ENCODE measurements at regions not wholly inside any gene's neighbourhood (a gene's known extent, or its start where the extent isn't known, plus 50 kb on each side); places are given as distances from the start of the nearest gene placed in this dataset.
"Not testable (repeated sequence)": the region's sequence is repeated elsewhere in the genome, so short reads cannot be mapped to it uniquely, and the experiment has no call there.

DNA sequence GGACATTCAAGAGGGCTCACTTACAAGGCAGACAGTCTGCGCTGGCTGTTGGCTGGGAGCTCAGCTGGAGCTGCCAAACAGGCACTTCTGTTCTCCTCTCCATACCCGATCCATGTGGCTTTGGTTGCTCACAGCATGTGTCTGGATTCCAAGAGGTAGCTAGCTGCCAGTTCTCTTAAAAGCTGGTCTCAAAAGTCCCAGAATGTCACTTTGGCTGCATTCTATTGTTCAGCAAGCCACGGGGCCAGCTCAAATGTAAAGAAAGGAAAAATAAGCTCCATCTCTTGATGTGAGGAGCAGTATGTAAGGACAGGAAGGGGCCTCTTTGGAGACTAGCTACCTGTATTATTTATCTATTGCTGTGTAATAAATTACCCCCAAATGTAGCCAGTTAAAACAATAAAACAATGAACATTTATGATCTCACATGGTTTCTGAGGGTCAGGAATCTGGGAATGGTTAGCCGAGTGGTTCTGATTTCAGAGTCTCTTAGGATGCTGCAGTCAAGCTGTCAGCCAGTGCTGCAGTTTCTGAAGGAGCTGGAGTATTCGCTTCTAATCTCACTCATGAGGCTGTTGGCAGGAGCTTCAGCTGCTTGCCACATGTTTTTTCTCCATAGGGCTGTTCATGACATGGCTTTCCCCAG, 112.7 kb upstream of the CLINT1 start:
- DNase-seq (ENCODE audit: low spot score): no peak

- not testable (repeated sequence) for DNase-seq (ENCODE audit: low spot score)
Observed at GRCh38 chr5:157968570-157968969, 109.6 kb upstream of the CLINT1 start.

DNA sequence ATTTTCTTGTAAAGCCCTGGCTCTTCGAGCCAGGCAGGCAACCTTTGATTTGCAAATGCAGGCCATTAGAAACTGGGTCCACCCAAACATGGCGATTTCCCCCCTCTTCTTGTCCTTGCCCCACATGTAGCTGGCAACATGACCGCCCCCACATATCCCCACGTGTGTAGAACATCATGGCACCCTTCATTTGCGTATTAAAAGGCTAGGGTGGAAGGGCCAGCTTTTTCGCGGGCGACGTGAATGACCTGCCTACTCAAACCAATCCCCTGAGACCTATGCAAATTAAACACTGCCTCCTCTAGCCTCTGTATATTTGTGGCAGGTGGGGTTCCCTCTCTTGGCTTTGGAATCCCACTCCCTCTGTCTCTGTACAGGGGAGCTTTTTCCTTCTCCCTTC, 107.0 kb upstream of the CLINT1 start:
- no peak for DNase-seq (ENCODE audit: low spot score)

GRCh38 chr5:157965040-157965678, 106.2 kb upstream of the CLINT1 start:
- no peak for DNase-seq (ENCODE audit: low spot score)

DNA sequence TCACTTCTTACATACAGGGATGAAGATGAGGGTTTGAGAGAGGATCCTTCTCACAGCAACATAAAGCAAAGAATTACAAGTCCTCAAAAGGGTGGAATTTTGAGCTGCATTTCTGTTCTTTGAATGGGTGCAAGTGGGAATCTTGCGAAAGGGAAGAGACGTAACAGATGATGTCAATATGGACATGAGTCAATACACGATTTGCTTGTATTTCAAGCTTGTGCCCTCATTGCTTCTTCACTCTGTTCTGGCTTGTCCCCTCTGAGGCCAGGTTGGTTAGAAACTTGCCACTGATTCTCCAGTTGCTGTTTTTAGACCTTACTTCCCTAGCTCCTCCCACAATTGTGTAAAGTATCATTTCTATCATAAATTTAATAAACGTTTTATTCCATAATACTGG, 104.8 kb upstream of the CLINT1 start:
- DNase-seq (ENCODE audit: low spot score): no peak

GRCh38 chr5:157963244-157963643, 104.3 kb upstream of the CLINT1 start:
- DNase-seq (ENCODE audit: low spot score): no peak

- not testable (repeated sequence) for DNase-seq (ENCODE audit: low spot score)
Observed at GRCh38 chr5:157962686-157963085, 103.7 kb upstream of the CLINT1 start.

GRCh38 chr5:157961896-157962590, 103.1 kb upstream of the CLINT1 start:
- no peak for DNase-seq (ENCODE audit: low spot score)

GRCh38 chr5:157961176-157961575, 102.2 kb upstream of the CLINT1 start:
- DNase-seq (ENCODE audit: low spot score): no peak

DNA sequence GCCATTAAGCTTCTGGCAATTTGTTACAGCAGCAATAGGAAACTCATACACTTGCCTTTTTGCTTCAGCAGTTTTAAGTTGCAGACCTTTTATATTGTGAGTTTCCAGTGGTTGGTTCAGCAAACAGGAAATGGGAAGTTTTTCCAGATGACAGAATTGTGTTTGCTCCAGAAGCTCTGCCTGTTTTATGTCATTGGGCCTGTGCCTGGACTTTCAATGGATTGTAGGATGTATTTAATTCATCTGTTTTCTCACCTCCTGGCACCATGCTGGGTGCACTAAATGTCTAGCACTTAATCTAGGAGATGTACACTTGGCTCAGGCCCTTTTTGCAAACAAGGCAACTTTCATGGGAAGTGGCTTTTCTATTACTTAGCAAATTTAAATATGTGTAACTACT, 100.4 kb upstream of the CLINT1 start:
- DNase-seq (ENCODE audit: low spot score): no peak

- DNase-seq (ENCODE audit: low spot score): no peak
Observed at GRCh38 chr5:157956271-157956885, 97.4 kb upstream of the CLINT1 start.

GRCh38 chr5:157955541-157956172, 96.7 kb upstream of the CLINT1 start:
- DNase-seq (ENCODE audit: low spot score): no peak

GRCh38 chr5:157952374-157952685, 93.4 kb upstream of the CLINT1 start:
- DNase-seq (ENCODE audit: low spot score): no peak

DNA sequence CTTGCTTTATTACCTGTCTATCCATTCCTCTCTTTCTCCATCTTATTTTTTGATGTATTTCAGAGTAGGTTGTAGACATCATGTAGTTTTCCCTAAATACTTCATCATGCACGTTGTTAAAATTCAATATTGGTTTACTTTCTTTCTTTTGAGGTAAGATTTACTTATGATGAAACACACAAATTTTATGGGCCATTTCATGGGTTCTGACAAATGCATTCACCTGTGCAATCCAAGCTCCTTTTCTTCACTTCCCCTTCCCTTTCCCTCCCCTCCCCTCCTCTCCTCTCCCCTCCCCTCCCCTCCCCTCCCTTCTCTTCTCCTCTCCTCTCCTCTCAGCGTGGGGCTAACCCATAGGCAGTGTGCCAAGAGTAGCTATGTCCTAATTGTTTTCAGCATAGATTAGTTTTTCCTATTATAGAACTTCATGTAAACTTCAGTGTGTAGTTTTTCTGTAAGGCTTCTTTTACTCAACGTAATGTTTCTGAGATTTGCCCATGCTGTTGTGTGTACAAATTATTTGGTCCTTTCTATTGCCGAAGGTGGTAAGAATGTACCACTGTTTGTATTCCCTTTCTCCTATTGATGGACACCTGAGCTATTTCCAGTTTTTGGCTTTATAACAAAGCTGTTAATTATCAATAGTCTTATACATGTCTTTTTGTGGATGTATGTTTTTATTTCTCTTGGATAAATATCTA, 92.9 kb upstream of the CLINT1 start:
- no peak for DNase-seq (ENCODE audit: low spot score)

DNA sequence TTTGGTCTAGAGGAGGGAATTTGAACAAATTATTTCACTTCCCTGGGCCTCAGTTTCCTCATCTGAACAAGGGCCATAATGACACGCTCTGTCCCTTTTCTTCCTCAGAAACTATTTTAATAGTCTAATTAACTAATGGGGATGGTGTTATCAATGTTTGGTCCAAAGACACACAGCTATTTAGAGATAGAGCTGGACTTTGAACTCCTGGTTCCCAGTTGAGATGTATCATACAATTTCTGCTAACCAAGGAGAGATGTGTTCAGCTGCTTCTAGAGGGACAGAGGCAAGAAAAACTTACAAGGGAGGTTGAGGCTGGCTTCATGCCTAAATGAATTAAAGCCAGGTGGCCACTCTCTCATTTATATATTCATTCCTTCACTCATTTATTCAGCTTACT, 90.6 kb upstream of the CLINT1 start:
- no peak for DNase-seq (ENCODE audit: low spot score)

- DNase-seq (ENCODE audit: low spot score): peak; percentile 90
Observed at GRCh38 chr5:157948738-157949410, 89.9 kb upstream of the CLINT1 start.

DNA sequence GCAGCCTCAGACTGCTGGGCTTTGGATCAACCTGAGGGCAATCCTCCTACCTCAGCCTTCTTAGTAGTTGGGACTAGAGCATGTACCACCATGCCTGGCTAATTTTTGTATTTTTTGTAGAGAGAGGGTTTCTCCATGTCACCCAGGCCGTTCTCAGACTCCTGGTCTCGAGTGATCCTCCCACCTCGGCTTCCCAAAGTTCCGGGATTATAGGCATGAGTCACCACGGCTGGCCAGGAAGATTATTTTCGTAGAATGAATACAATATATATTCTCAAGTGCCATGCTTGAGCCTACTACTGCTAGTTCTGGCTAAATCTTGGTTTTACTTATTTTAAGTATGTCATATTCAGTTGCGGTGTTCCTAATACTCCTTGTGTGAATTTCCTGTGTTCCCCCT, 88.2 kb upstream of the CLINT1 start:
- DNase-seq (ENCODE audit: low spot score): no peak

DNA sequence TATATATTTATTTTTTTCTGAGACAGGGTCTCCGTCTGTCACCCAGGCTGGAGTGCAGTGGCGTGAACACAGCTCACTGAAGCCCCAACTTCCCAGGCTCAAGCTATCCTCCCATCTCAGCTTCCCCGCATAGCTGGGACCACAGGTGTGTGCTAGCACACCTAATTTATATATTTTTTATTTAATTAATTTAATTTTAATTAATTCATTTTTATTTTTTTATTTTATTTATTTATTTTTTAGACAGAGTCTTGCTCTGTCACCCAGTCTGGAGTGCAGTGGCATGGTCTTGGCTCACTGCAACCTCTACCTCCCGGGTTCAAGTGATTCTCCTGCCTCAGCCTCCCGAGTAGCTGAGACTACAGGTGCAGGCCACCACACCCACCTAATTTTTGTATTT, 86.9 kb upstream of the CLINT1 start:
- DNase-seq (ENCODE audit: low spot score): not testable (repeated sequence)

DNA sequence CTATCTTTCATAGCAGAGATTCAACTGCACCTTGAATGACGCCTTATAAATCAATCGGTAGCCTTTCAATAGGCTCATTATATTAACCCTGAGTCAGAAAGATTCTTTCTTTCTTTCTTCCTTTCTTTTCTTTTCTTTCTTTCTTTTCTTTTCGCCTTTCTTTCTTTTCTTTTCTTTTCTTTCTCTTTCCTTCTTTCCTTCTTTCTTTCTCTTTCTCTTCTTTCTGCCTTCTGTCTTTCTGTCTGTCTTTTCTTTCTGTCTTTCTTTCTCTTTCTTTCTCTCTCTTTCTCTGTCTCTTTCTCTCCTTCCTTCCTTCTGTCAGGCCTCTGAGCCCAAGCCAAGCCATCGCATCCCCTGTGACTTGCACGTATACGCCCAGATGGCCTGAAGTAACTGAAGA, 86.0 kb upstream of the CLINT1 start:
- no peak for DNase-seq (ENCODE audit: low spot score)

DNA sequence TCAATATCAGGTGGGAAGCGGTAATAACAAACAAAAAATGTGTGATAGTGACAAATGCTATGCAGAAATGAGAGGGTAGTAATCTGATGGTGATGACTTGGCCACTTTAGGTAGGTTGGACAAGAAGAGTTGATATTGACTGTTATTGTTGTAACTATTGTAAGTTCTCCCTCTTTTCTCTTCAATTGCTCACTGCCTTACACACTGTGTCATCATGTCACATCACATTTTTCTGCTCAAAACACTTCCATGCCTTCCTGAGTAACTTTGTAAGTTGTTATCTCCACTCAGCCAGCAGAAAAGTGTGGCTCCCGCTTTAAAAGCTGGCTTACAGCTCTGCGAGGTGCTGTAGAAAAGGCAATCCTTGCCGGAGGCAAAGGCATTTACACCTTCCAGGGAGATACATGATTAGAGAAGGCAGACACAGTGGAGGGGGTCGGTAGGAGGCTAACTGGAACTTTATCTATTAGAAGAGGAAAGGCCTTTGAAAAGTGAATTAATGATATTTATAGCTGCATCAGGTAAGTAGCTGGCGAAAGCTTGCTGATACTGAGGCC, 85.2 kb upstream of the CLINT1 start:
- no peak for DNase-seq (ENCODE audit: low spot score)

DNA sequence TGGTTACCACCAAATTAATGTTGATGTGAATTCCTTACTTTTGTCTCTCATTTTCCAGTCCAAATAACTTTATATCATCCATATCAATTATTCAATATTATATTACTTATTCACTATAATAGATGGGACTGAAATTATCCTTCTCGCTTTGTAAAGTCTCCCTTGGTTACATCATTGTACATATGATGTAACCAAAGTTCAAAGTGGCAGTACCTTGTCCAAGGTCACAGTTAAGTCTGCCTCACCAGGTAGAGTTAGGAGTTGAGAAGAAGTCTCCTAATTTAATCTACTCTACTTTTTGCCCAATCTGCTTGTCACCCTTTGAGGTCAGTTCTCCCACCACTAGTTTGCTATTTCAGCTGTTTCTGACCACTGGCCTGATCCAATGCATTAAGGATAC, 83.7 kb upstream of the CLINT1 start:
- DNase-seq (ENCODE audit: low spot score): no peak

All from AG08395 (cell line).